GM12873 (cell line): ENCODE measurements at regions not wholly inside any gene's neighbourhood (a gene's known extent, or its start where the extent isn't known, plus 50 kb on each side); places are given as distances from the start of the nearest gene placed in this dataset.

ENCODE experiments used
- CTCF ChIP-seq: IDR thresholded peaks from 2 replicates; pipeline ENCODE4 v1.5.1; 2012; ENCODE audit warnings: low read depth, mild to moderate bottlenecking, moderate library complexity, low read length, control low read depth; ENCODE audit not compliant: insufficient read depth; ENCODE audit errors: missing control alignments

GRCh38 chr1:191857600-191857999 lies 300.7 kb upstream of the RGS18 start:
- TF ChIP-seq CTCF, result no peak

- no peak for TF ChIP-seq CTCF
Observed at GRCh38 chr1:191865479-191865878, 292.8 kb upstream of the RGS18 start.

- no peak for TF ChIP-seq CTCF
Observed at GRCh38 chr1:191866155-191866554, 292.1 kb upstream of the RGS18 start.

GRCh38 chr1:191869790-191870312 lies 288.4 kb upstream of the RGS18 start:
- no peak for TF ChIP-seq CTCF

- TF ChIP-seq CTCF, result no peak
Observed at GRCh38 chr1:191870490-191870889, 287.8 kb upstream of the RGS18 start.

GRCh38 chr1:191875994-191876393 lies 282.3 kb upstream of the RGS18 start:
- TF ChIP-seq CTCF, result no peak

- TF ChIP-seq CTCF, result no peak
Observed at GRCh38 chr1:191876631-191877030, 281.6 kb upstream of the RGS18 start.
